Colonic mucosa (tissue), 4 donors: ENCODE measurements at regions not wholly inside any gene's neighbourhood (a gene's known extent, or its start where the extent isn't known, plus 50 kb on each side); places are given as distances from the start of the nearest gene placed in this dataset.

Source experiments
- DNase-seq: peaks from one replicate; pipeline ENCODE4 v3.0.0-alpha.2; 2020
- H3K27ac ChIP-seq: fragments of 200-600 bp; one replicate; pipeline ENCODE4 v1.8.0; 2021
- H3K27me3 ChIP-seq: fragments of 200-600 bp; one replicate; pipeline ENCODE4 v1.8.0; 2021
- H3K36me3 ChIP-seq: fragments of 200-600 bp; one replicate; pipeline ENCODE4 v1.8.0; 2021
- H3K4me1 ChIP-seq: fragments of 200-600 bp; one replicate; pipeline ENCODE4 v1.8.0; 2021; ENCODE audit warnings: mild to moderate bottlenecking
- H3K4me3 ChIP-seq: fragments of 200-600 bp; one replicate; pipeline ENCODE4 v1.8.0; 2021
- H3K9ac ChIP-seq, 2 donors: one replicate each; pipeline ENCODE4 v1.7.0; 2013; ENCODE audit warnings: control low read depth in 2 of 2, low read depth in 2 of 2, low read length in 2 of 2
- H3K9me3 ChIP-seq: fragments of 200-600 bp; one replicate; pipeline ENCODE4 v1.8.0; 2021
- intact Hi-C: fragments of 100-400 bp; cut with DNase I; formaldehyde crosslinking; loops from one replicate; pipeline ENCODE4 v1.14.1; 2022
- TF ChIP-seq, protein P1 (sequence below): fragments of 200-600 bp; IDR thresholded peaks from one replicate; pipeline ENCODE4 v1.8.0; 2022; ENCODE audit warnings: antibody characterized with exemption, mild to moderate bottlenecking
- donor health status: healthy.
- donor health status: DM: no; HTN: no; CAD: no.
- donor health status: DM: no; HTN: no; CAD: no.

DNA sequence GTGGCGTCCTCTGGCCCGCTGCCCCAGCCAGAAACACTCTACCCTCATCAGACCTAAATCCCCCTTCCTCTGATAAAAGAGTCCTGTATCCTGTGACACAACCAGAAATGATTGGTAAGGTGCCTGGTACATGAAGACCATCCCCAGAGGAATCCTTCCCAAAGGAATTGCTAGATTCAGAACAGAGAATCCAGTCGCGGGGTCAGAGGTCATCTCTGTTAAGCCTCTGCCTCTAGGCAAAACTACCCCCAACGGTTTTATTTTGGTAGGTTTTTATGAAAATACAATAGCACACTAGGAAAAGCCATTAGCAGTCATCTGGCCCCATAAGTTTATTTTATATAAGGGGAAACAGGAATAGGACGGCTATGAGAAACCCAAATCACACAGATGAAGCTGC is 102.4 kb upstream of the HAND1 start:
- H3K4me3 ChIP-seq = no peak overlapping the region
- intact Hi-C loops = no loop called here
- H3K36me3 ChIP-seq = no peaks in the 10 kb centered on the region
- TF ChIP-seq, protein P1, sequence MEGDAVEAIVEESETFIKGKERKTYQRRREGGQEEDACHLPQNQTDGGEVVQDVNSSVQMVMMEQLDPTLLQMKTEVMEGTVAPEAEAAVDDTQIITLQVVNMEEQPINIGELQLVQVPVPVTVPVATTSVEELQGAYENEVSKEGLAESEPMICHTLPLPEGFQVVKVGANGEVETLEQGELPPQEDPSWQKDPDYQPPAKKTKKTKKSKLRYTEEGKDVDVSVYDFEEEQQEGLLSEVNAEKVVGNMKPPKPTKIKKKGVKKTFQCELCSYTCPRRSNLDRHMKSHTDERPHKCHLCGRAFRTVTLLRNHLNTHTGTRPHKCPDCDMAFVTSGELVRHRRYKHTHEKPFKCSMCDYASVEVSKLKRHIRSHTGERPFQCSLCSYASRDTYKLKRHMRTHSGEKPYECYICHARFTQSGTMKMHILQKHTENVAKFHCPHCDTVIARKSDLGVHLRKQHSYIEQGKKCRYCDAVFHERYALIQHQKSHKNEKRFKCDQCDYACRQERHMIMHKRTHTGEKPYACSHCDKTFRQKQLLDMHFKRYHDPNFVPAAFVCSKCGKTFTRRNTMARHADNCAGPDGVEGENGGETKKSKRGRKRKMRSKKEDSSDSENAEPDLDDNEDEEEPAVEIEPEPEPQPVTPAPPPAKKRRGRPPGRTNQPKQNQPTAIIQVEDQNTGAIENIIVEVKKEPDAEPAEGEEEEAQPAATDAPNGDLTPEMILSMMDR = no peak
- no peaks in the 10 kb centered on the region for H3K9me3 ChIP-seq
- no peaks in the 10 kb centered on the region for H3K4me1 ChIP-seq
- H3K27ac ChIP-seq = no peak overlapping the region
- H3K27me3 ChIP-seq = no peaks in the 10 kb centered on the region
- no peak overlapping the region for H3K9ac ChIP-seq
- DNase-seq = no peak

DNA sequence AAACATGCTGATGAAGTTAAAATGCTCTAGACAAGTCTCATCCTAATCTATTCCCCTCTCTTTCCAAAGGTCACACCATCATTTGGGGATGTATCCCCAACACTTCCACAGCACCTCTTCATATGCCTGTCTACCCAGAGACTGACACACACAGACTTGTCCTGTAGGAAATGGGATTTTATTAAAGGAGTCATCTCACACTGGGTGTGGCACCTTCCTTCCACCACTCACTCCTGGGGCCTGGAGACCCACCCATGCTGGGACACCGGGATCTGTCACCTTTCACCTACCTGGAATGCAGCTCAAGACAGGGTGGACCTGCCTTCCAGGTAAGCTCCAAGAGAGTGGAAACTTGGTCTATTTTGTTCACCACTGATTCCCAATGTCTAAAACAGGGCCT is 99.4 kb upstream of the HAND1 start:
- H3K27me3 ChIP-seq = no peaks in the 10 kb centered on the region
- DNase-seq = peak; percentile 27
- intact Hi-C loops = no loop called here
- no peak overlapping the region for H3K27ac ChIP-seq
- H3K4me1 ChIP-seq = no peaks in the 10 kb centered on the region
- no peaks in the 10 kb centered on the region for H3K9me3 ChIP-seq
- H3K9ac ChIP-seq = no peak overlapping the region
- H3K4me3 ChIP-seq = no peak overlapping the region
- H3K36me3 ChIP-seq = no peaks in the 10 kb centered on the region
- TF ChIP-seq, protein P1 = no peak

GRCh38 chr5:154576429-154576806 is 98.4 kb upstream of the HAND1 start:
- Histone ChIP-seq H3K27me3 (no peaks in the 10 kb centered on the region), H3K4me1 (no peaks in the 10 kb centered on the region), H3K9ac (no peak overlapping the region), H3K36me3 (no peaks in the 10 kb centered on the region), H3K4me3 (no peak overlapping the region), H3K27ac (no peak overlapping the region), H3K9me3 (no peaks in the 10 kb centered on the region)
- TF ChIP-seq, protein P1 = no peak
- intact Hi-C loops = no loop called here
- DNase-seq = no peak

DNA sequence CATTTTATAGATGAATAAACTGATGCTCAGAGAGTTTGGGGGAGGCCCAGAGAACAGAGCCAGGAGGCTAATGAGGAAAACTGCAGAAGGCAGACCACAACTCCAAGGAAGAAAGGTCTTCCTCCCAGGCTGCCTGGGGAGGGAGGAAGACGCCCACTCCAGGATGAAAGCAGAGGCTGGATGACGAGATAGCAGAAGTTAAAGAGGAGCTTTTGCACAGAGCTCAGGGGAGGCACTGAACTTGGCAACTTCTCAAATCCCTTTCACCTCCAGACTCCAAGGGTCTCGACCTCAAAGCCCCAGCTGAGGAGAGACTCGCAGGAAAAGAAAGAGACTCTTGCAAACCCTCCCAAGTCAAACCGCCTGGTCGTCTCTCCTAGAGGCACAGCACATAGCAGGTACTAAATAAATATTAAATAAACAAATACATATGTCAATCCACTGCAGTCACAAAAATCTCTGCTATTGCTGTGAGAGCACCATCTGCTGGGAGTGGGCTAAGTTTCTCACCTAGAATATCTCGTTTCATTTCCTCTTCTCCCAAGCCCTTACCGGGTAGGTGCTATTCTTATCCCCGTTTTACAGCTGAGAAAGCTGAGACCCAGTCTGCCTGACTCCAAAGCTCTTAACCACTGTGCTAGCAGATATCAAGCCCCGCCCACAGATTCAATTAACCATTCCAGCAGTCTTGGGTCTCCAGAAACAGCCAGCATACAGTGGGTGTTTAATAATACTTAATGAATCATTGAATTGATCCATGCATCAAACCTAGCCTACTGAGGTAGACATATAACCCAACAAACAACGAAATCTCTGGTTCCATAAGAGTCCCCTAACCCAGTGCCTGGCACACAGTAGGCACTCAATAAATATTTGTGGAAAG is 97.8 kb upstream of the HAND1 start:
- intact Hi-C loops = no loop called here
- Histone ChIP-seq H3K4me1 (no peaks in the 10 kb centered on the region), H3K9ac (no peak overlapping the region), H3K4me3 (no peak overlapping the region), H3K27me3 (no peaks in the 10 kb centered on the region), H3K36me3 (no peaks in the 10 kb centered on the region), H3K9me3 (no peaks in the 10 kb centered on the region), H3K27ac (no peak overlapping the region)
- TF ChIP-seq, protein P1 = no peak
- no peak for DNase-seq

DNA sequence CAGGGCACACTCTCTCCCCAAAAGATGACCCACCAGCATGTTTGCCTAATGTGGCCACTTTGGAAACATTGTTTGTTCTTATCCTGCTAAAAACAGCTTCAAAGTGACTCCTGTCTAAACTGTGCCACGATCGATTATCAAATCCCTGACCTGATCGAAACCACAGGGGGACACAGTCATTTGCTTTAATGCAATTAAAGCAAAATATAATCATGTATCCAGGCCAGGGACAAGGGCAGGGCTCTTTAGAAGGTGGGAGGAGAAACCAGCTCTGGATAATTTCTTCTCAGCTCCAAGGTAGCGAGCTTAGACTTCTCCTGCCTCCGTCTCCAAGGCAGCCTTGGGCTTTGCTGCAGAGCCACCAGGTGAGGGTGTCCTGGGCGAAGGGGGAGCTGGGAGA is 95.0 kb upstream of the HAND1 start:
- Histone ChIP-seq H3K9ac (no peak overlapping the region), H3K27me3 (no peaks in the 10 kb centered on the region), H3K4me3 (no peak overlapping the region), H3K9me3 (no peaks in the 10 kb centered on the region), H3K36me3 (no peaks in the 10 kb centered on the region), H3K4me1 (no peaks in the 10 kb centered on the region), H3K27ac (no peak overlapping the region)
- DNase-seq = no peak
- TF ChIP-seq, protein P1 = no peak
- intact Hi-C loops = no loop called here
